Activated CD4-positive, alpha-beta T cell treated with anti-CD3 and anti-CD28 coated beads, Interleukin-2, Interleukin-4, amounts not matched to agents 100 ng/mL and 50 ng/mL, durations not matched to agents 16 hours and 8 hours (primary cell): ENCODE measurements at regions not wholly inside any gene's neighbourhood (a gene's known extent, or its start where the extent isn't known, plus 50 kb on each side); places are given as distances from the start of the nearest gene placed in this dataset.

Experiments
- DNase-seq: peaks from one replicate; pipeline ENCODE4 v3.0.0-alpha.2; 2020; ENCODE audit warnings: low spot score

DNA sequence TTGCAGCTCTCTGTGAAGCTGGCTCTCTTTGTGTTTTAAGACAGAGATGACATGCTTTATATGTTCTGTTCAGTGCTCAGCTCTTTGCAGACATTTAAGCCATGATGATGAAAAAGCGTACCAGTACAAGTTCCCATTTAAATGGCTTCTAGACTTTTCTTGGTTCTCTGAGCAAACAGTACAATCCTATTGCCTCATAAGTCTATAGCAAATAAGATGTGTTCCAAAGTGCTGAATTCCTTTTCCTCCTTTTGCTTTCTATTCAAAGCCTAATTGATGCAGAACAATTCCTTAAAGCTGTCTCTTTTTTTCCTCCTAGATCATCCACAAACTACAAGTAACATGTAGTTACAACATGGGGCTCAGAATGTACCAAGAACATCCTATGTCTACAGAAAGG, 168.8 kb upstream of the SPATS2L start:
- no peak for DNase-seq

DNA sequence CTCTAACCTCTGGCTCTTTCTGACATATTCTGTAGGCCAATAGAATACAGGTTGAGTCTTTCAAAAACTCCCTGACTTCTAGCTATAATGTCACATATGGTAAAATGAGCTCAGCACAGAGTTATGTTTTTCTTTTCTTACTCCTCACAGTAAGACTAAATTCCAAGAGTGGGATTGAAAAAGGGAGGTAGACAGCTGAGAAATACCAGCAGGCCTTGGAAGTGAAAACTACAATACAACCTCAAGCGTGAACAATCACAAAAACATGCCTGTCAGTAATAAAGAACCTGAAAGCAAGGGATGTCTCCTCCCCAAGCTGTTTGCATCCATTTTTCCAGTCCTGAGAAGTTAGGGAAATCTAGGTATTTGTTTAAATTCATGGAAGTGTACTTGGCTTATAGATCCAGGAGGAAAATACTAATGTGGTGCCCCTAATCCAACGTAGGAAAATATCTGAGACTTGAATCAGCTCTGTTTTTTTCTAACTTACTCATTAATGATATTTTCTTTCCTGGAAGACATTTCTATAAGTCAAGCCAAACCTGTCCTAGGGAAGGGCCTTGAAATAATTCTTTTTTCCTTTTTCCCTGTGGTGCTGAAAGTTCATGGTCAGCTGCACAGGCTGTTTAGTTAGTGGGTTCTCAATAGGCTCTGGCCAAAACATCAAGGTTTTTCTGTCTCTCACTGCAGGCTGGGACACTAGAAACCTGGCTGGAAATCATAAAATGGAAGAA, 167.9 kb upstream of the SPATS2L start:
- no peak for DNase-seq

DNA sequence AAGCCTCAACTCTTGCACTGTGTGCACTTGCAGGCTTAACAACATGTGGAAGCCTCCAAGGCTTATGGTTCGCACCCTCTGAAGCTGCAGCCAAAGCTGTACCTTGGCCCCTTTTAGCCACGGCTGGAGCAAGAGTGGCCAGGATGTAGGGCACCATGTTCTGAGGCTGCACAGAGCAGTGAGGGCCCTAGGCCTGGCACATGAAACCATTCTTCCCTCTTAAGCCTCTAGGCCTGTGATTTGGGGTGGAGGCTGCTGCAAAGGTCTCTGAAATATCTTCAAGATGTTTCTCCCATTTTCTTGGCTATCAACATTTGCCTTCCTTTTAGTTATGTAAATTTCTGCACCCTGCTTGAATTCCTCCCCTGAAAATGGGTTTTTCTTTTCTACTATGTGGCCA, 161.9 kb upstream of the SPATS2L start:
- no peak for DNase-seq

DNA sequence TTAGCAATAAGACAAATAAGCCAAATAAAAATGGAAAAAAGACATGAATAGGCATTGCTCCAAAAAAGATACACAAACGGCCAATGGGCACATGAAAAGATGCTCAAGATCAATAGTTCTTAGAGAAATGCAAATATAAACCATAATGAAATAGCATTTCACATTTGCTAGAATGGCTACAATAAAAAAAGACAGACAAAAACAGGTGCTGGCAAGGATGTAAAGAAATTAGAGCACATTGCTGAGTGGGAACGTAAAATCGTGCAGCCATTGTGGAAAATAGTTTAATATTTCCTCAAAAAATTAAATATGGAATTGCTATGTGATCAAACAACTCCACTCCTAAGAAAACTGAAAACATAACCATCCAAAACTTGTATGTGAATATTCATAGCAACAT, 160.0 kb upstream of the SPATS2L start:
- DNase-seq = no peak

DNA sequence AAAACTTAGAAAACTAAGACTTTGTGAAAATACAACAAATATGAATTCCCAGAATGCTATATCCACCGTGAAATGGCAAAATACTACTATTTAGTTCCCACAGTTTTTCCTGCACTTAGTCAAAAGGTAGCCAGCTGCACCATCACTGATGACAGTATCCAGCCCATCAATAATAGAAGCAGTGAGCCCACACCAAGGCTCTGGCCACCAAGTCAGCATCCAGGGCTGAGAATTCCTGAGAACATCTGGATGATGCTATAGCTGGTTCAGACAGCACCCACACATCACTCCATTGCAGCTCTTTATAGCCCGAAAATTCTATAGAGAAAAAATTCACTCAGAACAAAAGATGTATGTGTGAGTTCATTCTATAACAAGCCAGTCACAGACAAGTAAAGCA, 159.1 kb upstream of the SPATS2L start:
- no peak for DNase-seq

DNA sequence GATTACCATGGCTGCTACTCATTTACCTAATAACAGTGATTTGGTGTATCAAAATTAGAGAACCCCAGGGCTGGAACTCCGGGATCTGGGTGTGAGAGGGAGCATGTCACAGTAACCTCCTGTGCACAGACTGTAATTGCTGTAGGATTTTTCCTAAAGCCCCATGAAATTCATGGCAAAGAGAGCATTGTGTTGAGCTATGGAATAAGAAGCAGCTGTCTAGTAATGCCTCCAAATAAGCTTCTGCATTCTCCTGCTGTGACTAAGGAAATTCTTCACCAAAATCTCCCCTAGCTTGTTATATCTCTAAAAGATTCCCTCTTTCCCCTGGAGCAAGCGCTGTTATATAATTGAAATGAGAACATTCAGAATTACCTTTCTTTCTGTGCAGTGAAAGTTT, 158.1 kb upstream of the SPATS2L start:
- no peak for DNase-seq

DNA sequence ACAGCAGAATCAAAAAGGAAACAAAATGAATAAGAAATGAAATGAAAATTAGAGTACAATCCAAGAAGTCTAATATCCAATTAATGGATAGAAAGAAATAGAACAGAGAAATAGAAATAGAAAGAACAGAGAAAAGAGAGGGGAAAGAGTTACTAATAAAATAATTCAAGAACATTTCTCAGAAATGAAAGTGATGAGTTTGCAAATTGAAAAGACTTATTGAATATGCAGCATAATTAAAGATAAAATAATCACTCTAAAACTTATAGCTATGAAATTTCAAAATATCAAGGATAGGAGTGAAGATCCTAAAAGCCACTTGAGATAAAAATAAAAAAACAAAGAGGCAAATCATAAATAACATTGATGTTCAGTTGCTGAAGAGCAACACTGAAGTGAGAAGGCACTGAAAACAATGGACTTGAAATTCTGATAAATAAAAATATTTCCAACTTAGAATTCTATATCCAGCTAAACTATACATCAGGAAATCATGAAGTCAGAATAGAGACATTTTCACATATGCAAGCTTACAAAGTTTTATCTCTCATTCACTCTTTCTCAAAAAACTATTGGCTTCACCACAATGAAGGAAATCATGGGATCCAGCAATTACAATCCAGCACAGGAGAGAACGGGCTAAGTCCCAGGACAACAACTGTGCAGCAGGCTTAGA, 155.9 kb upstream of the SPATS2L start:
- DNase-seq = no peak

DNA sequence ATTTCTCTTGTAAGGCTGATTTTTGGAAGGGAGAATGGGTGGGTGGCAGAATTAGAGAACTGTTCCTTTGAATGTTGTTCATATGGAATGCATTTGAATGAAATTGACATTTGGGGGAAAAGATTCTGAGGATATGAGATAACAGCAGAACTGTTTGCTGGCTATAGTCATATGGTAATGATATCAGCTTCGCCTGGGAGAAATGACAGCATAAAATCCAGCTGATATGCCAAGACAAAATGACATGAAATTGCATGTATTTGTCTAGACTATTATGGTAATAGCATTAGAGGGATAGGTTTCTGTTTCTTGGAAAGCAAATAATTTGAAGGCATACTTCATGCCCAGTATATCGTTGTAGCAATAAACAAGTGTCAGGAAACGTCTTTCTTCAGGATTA, 150.8 kb upstream of the SPATS2L start:
- no peak for DNase-seq

DNA sequence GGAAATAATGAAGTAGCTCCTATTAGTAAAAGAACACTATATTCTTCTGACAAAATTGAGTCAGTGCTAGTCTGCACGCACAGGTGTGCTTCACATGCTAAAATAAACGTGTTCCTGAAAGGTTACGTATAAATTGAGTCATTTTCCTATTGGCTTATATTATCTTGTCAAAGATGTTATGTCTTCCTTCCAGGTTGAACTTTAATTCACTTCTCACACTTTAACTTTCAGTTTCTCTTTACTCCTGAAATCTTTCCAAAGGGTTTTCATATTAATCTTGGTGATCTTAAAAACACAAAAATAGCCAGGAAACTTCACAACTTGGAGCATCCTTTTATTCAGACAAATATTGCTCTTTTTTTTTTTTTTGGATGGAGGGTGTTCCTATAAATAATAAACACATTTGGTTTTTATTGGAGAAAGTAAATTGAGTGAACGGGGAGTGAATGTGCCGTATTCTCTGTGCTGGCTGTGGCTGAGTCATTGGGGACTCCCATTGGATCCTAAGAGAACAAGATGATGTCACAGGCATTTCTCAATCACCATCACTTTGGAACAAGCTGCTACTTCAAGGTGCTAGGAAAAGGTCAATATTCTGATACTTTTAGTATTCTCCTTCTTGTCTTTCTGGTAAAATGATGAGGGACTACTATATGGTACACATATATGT, 150.2 kb upstream of the SPATS2L start:
- no peak for DNase-seq

DNA sequence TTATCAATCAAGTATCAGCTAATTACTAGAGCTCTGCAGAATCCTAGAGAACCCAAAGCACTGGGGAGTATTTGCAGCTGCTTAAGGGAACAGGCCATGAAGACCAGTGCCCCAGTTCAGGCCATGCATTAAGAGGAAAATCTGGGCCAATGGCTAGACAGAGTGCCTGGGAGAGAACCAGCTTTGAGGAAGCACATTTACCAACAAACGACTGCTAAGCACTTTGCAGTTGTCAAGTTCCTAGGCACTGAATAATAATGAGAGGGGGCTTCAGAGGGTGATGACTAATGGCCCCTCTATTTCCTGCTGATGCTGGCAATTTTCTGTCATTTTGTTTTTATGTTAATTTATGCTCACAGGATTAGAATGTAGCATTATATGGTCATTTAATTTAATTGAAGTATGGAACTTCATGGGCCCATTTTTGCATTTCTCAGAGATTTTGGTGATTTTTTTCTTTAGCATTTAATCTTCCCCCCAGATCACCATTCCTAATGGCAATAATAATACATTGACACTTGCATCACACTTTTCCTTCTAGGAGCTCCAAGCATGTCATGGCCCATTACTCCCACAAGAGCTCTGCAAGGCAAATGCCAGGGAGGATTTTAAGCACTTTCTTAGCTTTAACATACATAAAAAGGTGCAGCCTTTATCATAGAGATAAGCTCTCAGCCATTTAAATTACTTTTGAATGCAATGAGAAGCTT, 147.7 kb upstream of the SPATS2L start:
- no peak for DNase-seq

DNA sequence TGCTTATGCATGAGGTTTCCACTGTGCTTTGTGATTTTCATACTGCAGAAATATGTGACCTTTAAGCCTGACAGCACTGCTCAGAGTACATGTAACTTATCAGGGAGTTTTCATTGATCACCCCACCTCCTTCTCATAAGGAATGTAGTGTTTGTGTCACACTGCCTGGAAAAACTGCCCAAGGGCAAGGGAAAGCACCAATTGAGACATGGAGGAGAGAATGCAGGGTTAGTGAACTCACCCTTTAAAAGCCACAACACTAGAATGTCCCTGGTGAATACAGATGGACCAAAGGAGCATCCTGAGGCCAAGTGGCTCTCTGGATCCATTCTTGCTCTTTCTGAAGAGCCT, 147.2 kb upstream of the SPATS2L start:
- no peak for DNase-seq

DNA sequence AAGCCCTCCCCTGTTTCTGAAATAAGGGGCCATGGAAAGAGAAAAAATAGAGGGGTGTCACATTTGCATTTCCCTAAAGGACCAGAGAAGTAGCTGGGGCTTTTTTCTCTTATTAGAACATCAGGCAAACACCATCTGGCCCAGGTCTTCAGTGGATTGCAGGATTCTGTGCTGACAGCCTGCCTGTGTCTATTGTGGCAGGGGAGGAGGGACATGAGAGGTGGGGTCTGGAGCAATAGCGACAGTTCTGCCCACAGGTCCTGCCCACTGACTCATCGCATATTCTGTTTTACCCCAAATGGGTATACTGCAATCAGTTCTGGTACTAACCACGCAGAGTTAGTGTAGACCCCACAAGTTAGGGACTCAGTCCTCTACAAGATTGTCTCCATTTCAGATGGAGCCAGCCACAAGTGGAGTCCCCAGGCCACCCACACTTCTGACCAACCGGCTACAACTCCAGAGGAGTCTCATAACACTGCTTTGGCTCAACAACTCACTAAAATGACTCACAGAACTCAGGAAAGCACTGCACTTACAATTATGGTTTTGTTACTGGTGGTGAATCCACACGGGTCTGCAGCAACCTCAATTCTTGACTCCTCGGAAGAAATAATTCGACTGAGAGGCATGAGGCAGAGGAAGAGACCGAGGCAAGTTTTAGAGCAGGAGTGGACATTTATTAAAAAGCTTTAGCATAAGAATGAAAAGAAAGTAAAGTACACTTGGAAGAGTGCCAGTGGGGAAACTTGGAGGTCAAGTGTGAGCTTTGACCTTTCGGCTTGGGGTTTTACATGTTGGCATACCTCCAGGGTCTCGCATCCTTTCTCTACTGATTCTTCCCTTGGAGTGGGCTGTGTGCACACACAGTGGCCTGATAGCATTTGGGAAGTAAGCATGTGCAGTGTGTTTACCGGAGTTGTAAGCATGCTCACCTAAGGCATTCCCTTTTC, 146.4 kb upstream of the SPATS2L start:
- DNase-seq = no peak

DNA sequence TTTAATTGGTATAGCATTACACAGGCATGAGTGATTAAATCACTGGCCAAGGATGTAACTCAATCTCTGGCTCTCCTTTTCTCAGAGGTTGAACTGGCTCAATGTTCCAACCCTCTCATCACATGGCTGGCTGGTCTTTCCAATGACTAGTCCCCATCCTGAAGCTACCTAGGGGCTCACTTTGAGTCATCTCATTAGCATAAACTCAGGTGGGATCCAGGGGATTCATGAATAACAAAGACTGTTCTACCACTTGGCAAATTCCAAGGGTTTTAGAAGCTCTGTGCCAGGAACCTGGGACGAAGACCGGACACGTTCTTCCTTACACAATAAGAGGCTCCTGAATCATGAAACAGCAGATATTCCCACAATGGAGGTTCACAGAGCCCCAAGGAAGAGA, 145.0 kb upstream of the SPATS2L start:
- DNase-seq = no peak

DNA sequence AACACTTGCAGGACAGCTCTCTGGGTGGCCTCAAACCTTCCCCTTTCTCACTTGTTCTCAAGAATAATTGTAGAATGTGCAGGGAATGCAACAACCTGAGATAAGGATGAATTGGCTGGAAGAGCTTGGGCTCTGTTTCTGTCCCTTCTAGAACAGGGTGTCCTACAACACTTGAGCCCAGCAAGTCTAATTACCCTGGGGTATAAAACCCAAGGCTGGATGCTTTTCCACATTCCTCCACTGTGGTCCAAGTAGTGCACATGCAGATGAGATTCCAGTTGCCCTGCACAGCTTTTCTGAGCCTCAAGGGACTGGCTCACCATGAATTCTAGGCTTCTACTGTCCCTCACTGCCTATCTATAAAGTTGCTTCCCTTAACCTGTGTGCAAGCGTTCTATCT, 140.8 kb upstream of the SPATS2L start:
- DNase-seq = no peak

DNA sequence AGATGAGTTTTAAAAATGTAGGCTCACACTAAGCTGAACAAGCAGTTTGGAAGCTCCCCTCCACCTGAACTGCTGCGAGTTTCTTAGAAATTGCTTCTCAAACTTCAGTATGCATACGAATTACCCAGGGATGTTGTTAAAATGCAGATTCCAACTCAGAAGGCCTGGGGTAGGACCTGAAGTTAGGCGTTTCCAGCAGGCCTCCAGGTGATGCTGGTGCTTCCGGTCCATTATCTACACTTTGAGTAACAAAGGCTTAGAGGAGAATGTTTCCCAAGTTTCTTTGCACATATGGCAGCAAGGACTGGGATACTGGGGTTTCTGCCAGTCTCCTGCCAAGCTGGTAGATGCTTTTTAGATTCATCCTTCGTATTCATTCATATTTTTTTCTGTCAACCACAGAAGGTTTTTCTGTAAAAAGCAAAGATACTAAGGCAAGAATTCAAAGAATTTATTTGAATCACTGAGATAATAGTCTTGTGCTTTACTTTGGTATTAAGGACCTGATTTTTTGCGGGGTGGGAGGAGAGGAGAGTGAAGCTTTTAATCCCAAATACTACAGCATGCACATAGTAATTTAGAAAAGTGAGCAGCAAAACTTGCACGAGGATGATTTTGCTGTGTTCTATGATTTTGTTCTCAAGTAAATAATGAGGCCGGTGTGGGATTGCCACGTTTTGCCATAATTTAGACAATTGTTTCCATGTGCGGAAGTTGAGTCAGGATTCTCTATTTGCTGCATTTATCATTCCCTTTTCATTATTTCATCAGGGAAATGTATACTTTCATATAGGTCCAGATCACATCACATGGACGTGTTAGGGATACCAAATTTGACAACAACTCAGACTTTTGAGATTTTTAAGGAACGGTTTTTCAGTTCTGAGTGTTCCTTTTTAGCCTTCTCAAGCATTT, 137.6 kb upstream of the SPATS2L start:
- no peak for DNase-seq

DNA sequence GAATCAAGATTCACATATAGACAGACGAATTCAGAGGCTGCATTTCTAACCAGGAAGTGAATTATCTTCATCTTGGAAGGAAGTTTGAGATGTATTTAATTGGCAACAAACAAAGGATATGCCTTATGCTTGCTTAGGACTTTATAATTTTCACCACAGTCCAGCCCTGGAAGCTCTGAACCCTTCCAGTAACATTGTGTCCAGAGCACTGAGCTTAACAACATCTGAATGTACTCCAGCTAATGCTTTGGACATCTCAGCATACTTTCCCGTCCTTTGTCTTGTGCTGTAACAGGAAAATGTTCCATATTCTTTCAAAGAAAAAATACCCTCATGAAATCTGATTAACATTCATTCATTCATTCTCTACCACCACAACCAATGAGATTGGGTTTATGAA, 136.3 kb upstream of the SPATS2L start:
- no peak for DNase-seq

DNA sequence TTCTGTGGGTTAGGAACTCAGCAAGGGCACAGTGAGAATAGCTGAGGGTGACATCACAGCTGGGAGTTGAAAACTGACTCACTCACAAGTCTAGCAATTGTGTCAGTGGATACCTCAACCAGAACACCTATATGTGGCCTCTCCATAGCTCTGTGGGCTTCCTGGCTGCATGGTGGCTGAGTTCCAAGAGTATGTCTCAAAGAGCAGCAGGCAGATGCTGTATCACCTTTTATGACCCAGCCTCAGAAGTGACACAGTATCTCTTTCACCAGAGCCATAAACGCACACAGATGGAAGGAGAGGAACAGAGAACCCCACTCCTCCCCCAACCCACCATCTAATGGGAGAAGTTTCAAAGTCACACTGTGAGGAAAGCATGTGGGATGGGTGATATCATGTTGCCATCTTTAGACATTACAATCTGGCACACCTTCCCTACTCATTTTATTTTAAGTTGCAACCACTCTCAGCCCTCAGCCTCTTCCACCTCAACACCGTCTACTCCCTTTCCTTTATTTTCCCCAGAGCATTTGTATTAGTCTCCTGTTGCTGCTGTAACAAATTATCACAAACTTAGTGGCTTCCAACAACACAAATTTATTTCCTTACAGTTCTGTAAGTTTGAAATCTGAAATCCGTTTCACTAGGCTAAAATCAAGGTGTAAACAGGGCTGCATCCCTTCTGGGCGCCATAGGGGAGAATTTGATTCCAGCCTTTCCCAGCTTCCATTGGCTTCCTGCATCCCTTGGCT, 134.6 kb upstream of the SPATS2L start:
- DNase-seq = no peak

DNA sequence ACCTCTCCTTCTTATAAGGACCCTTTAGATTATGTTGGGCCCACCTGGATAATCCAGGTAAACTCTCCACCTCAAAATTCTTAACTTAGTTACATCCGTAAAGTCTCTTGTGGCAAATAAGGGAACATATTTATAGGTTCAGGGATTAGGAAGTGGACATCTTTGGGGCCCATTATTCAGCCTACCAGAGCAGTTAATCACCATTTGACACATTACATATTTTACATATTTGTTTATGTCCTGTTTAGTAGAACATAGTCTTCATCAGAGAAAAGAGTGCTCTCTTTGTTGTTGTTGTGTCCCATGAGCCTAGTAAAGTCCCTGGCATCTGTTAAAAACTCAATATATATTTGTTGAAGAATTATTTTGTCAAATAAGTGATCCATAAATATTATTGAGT, 134.0 kb upstream of the SPATS2L start:
- DNase-seq = no peak

DNA sequence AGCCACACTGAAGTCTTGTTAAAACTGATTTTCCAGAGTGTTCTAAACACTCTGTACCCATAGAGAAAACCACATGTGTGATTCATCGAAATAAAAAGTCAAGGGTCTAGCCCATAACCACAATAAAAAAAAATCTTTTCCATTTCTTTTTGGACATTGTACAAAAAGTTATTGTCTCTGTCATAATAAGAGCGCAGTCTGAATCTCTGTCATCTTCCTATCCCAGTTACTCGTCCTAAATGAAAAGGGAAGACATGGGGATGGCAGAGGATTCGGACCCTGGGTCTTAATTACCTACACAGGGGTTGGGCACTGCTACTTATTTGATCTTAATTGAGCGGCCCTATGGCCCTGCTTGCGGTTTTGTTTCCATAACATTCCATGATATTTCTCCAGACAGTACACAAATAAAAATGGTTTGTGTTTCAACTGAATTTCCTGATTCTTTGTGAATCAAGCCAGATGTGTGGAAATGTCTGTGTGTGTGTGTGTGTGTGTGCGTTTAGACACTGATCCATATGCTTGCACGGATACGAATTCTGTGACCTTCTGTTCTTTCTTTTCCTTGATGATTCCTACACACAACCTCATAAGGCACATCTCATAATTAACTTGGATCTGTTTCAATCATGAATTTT, 133.4 kb upstream of the SPATS2L start:
- DNase-seq = no peak
